ENCODE measurements at regions not wholly inside any gene's neighbourhood (a gene's known extent, or its start where the extent isn't known, plus 50 kb on each side); places are given as distances from the start of the nearest gene placed in this dataset.

DNA sequence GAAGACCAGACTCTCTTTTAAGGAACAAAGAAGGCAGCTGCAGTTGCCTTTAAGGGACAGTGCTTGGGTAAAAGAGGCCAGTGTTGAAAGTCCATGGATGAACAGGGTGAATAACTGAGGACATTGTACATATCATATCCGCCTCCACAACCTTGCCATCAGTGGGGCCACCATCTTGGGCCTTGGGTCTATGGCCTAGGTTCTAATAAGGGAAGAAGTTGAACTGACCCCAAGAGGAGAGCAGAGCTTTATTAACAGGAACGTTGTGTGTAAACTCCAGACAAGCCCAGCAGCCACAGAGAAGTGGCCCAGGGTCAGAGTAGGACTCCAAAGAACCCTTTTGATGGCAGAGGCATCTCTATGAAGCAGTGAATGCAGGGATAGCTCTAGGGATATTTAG lies 332.8 kb downstream of the CYP26B1 start:
- DNase-seq (ENCODE audit: low read depth in 2 of 2), result no peak

GRCh38 chr2:71813807-71814470 lies 333.7 kb downstream of the CYP26B1 start:
- no peak for DNase-seq (ENCODE audit: low read depth in 2 of 2)

- no peak for DNase-seq (ENCODE audit: low read depth in 2 of 2)
These were observed 334.3 kb downstream of the CYP26B1 start for GRCh38 chr2:71813315-71813714.

GRCh38 chr2:71812736-71813135 lies 334.9 kb downstream of the CYP26B1 start:
- DNase-seq (ENCODE audit: low read depth in 2 of 2), result no peak

GRCh38 chr2:71811726-71812125 lies 335.9 kb downstream of the CYP26B1 start:
- DNase-seq (ENCODE audit: low read depth in 2 of 2), result no peak

DNA sequence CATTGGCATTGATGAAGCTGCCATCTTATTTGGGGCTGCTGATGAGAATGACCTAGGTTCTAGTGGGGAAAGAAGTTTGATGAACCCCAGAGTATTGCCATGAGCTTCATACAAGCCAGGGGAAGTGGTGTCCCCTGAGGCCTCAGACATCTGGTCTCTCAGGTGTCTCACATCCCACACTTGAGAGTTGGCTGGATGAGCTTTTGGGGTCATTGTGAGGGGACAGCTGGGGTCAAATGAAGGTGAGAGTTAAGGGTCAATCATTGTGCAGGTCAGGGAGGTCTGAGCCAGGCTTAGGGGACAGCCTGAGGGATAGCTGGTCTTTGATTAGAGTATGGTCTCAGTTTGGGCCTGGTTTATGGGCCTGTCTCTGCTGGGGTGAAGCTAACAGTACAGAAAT lies 336.5 kb downstream of the CYP26B1 start:
- no peak for DNase-seq (ENCODE audit: low read depth in 2 of 2)

GRCh38 chr2:71807581-71808451 lies 339.8 kb downstream of the CYP26B1 start:
- no peak for DNase-seq (ENCODE audit: low read depth in 2 of 2)

- no peak for DNase-seq (ENCODE audit: low read depth in 2 of 2)
These were observed 341.2 kb downstream of the CYP26B1 start for GRCh38 chr2:71806432-71806831.

GRCh38 chr2:71804281-71804751 lies 343.3 kb downstream of the CYP26B1 start:
- no peak for DNase-seq (ENCODE audit: low read depth in 2 of 2)

DNA sequence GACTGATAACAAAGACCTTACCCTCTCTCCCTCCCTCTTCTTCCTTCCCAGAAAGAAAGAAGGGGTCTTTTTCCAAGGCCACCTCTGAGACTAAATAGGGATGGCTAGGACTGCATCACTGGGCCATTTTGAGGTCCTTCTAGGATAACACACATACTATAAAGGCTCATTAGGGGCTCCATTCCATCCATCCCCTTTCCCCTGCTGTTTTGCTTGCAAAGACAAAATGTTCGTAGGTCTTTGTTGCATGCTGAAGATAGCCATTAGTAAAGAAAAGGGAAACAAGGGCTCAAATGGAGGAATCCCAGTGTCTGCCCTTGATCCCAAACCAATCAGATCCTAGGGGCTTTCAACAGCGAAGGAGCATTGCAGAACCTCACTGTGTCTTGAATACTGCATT lies 344.3 kb downstream of the CYP26B1 start:
- no peak for DNase-seq (ENCODE audit: low read depth in 2 of 2)

DNA sequence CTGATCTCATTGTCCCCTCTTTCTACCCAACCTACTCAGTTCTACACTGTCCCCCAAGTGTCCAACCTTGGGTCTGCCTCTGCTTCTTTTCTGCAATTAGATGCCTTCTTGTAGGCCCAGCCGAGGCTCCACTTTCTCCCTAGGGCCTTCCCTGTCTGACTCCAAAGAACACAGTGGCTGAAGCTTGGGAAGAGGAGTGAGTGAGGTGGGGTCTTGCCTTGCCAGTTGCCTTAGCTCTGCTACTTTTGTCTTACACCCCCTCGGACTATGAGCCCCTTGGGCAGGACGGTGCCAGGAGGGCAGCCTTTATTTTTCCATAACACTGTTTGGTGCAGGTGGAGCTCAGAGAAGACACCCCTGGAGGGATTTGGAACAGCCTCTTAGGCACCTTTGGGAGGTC lies 345.1 kb downstream of the CYP26B1 start:
- no peak for DNase-seq (ENCODE audit: low read depth in 2 of 2)

- no peak for DNase-seq (ENCODE audit: low read depth in 2 of 2)
These were observed 345.7 kb downstream of the CYP26B1 start for GRCh38 chr2:71801969-71802368.

DNA sequence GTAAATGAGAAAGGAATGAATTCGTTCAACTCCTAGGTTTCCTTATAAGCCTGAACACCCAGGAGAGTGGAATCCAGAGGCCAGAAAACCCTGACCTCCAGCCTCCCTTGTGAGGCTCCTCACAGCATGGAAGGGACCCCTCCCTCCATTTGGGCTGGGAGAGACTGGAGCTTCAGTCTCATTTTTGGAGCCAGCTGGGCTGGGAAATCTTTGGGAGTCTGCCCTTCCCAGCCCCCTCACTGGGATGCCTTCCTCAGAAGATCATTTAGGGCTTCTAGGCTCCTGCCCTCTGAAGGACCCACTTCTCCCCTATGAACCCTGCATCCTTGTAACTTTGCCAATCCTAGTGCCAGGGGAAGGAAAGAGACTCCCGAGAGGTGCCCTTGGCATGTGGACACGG lies 346.1 kb downstream of the CYP26B1 start:
- no peak for DNase-seq (ENCODE audit: low read depth in 2 of 2)

DNA sequence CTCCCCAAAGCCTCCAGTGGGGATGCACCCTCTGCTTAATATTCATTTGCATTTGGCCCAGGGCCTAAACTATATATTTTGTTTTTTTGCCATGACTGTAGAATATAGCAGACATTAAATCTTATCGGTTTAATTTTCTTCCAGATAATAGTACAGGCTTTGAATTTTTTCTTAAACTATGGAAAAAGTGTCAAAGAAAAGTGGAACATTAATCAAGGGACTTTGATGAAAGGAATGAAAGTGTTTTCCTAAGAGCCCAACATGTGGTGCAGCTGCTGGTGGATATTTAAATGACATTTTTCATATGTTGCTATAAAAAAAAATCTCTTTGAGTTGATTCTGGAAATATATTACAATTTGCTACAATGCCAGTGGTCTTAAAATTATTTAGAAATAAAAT lies 346.8 kb downstream of the CYP26B1 start:
- DNase-seq (ENCODE audit: low read depth in 2 of 2), result no peak

DNA sequence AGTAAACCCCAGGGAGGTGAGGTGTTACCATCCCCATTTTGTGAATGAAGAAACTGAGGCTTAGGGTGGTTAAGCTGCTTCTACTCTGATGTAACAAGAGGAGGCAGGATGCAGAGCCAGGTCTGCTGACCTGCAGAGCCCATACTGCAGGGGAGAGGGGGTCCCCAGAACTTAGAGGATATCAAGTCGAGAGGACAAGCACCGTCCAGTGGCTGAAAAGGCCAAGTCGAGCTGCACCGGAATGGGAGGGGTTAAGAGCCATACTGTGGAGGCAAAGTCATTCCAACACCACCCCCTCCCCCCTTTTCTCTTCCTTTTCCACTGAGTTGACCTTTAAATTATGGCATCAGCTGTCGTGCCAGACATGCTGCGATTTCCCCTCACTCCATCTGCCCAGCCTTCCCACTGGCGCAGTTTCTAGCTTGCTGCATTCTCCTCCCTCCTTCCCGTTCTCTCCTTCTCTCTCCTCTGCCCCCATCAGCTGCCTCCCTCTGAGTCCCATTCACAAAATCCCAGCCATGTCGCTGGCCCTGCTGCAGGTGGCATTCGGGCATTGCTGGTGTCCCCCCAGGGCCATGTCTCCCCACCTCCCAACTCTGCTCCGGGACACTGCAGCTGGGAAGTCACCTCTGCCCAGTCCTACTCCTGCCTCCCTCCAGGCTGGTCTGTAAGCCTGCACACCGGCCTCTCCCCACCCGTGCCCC lies 346.9 kb downstream of the DYSF start:
- no peak for DNase-seq (ENCODE audit: low read depth in 2 of 2)

DNA sequence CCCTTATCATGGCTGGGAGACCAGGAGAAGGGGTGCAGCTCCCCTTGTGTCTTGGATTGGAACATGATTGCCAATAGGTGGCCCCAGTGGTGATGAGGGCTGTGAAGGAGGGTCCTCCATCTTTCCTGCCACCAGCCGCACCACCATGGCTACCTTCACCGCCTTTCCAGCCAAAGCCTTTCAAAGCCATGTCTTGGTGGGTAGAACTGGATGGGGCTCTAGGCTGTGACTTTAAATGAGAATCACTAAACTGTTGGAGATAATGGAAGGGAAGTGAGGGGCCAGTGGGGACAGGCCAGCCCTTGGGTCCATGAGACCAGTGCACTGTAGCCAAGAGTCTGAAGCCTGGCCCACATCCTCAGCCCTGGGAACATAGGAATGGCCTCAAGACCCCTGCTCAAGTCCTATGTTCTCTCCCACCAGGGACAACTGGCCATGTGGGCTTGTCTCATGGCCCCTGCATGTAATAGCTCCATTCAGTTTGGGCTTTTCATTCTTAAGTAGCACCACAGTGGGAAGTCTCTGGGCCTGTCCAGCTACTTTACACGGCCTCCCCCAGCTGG lies 345.7 kb downstream of the DYSF start:
- no peak for DNase-seq (ENCODE audit: low read depth in 2 of 2)

DNA sequence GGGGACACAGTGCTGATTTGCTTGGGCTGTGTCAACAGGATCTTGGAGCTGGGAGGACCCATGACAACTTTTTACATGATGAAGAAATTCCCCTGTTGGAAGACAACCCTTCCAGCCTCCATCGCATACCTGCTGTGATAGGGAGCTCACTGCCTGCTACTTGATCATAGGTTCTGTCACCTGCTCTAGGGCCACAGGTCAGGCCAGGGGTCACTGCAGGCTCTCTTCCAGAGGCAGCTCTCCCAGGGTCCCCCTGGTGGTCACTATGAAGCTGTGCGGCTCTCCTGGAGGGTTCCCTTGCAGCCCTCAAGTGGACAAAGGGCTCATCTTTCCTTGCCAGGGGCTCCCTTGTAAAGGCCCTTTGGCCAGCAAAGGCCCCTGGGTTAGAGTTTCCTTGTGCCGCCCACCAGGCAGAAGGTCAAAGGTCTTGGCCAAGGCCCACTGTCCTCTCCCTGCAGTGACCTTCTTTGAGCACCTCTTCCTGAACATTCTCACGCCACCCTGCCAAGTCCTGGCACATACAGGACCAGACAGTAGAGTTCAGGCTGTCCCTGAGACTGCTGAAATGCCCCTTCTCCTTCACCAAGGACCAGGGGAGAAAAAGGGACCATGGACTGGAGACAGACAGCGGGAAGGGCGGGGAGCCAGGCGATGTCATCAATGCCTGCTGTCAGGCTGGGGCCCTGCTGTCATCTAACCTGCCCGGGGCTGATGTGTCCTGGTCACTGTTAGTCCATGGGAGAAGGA lies 345.1 kb downstream of the DYSF start:
- DNase-seq (ENCODE audit: low read depth in 2 of 2), result no peak

- no peak for DNase-seq (ENCODE audit: low read depth in 2 of 2)
These were observed 343.9 kb downstream of the DYSF start for GRCh38 chr2:71797035-71797810.

DNA sequence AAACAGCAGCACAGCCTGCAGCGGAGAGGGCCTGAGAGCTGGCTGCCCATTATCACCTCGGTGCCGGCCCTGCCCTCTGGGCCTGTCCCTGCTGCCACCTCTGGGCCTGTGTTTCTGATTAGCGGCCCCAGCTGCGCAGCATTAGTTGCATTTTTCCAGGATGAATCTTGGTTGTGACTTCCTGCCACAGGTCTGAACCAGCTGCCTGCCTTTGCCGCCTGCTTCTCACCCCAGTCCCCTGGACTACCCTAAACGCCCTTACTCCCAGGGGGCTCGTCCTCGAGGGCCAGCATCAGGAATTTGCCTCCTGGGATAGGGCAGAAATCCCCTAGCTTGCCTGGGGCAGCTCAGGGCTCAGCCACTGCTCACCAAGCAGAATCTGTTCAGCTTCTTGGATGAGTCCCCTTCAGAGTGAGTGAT lies 342.8 kb downstream of the DYSF start:
- DNase-seq (ENCODE audit: low read depth in 2 of 2), result no peak

GRCh38 chr2:71795486-71795885 lies 342.1 kb downstream of the DYSF start:
- DNase-seq (ENCODE audit: low read depth in 2 of 2), result no peak

GRCh38 chr2:71794611-71795010 lies 341.2 kb downstream of the DYSF start:
- no peak for DNase-seq (ENCODE audit: low read depth in 2 of 2)
